PFSK-1 (cell line): ENCODE measurements at regions not wholly inside any gene's neighbourhood (a gene's known extent, or its start where the extent isn't known, plus 50 kb on each side); places are given as distances from the start of the nearest gene placed in this dataset.

Experiments
- POLR2AphosphoS5 ChIP-seq: IDR thresholded peaks from 2 replicates; pipeline ENCODE4 v1.6.1; 2012; ENCODE audit warnings: low read depth, mild to moderate bottlenecking, control low read depth, low read length, moderate library complexity
- REST ChIP-seq, 2 experiments: IDR thresholded peaks; 2 replicates each; pipeline versions ENCODE4 v1.6.1 to v1.8.0; 2011 to 2012; ENCODE audit warnings: low read depth in 2 of 2, low read length in 2 of 2, control low read depth in 1 of 2, inconsistent platforms in 1 of 2, mild to moderate bottlenecking in 1 of 2, moderate library complexity in 1 of 2; ENCODE audit not compliant: insufficient read depth in 1 of 2

DNA sequence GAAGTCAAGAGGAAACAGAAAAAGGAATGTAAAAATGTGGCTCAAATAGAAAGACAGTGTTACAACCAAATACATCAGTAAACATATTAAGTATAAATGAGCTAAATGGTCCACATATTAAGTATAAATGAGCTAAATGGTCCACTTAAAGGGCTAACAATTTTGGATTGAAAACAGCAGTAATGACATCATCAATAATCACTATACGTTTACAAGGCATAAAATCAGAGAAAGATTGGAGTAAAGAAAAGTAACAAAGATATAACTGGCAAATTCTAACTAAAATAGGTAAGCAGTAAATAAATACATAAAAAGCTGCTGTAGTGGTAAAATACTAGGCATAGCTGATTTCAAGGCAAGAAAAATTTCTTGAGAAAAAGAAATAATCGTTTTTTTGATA, 1298.4 kb upstream of the CELF2 start:
- no peak for TF ChIP-seq POLR2AphosphoS5
- no peak for TF ChIP-seq REST (IDR thresholded peaks at IDR 0.05; ENCODE audit: insufficient read depth in 1 of 2, low read depth in 2 of 2, low read length in 2 of 2)
